CD4-positive, alpha-beta T cell (primary cell): ENCODE measurements at regions not wholly inside any gene's neighbourhood (a gene's known extent, or its start where the extent isn't known, plus 50 kb on each side); places are given as distances from the start of the nearest gene placed in this dataset.

Source experiments
- ATAC-seq: fragments of 200-7000 bp; cut with Tn5 transposase; one replicate; pipeline ENCODE4 v1.10.0; 2022; ENCODE audit warnings: mild to moderate bottlenecking; ENCODE audit not compliant: poor library complexity
- CTCF ChIA-PET: fragments of 350-600 bp; sonication (Branson Sonifier 250); formaldehyde crosslinking; loops from one replicate; lab custom pipeline; 2021; ENCODE audit warnings: antibody characterized with exemption, inconsistent platforms; lab: Charles Lee
- POLR2A ChIA-PET: fragments of 350-600 bp; sonication (Branson Sonifier 250); formaldehyde crosslinking; loops from one replicate; lab custom pipeline; 2021; ENCODE audit warnings: antibody characterized with exemption, inconsistent platforms; lab: Charles Lee
- DNase-seq, 14 experiments: peaks; one replicate each; pipeline ENCODE4 v3.0.0-alpha.2; 2013 to 2020; ENCODE audit warnings: mixed read lengths in 2 of 14
- H3K27ac ChIP-seq, 2 donors: one replicate each; pipeline versions ENCODE4 v1.5.1 to v1.7.0; 2013; ENCODE audit warnings: low read length in 2 of 2, low read depth in 1 of 2, mild to moderate bottlenecking in 1 of 2
- H3K27me3 ChIP-seq, 2 experiments: 1 replicate in 1 of 2; 2 replicates in 1 of 2; pipeline versions ENCODE4 v1.6.1 to v1.7.0; 2013; ENCODE audit warnings: low read length in 2 of 2, control low read depth in 1 of 2, mild to moderate bottlenecking in 1 of 2, moderate library complexity in 1 of 2; ENCODE audit not compliant: insufficient read depth in 2 of 2, control insufficient read depth in 1 of 2
- H3K36me3 ChIP-seq: one replicate; pipeline ENCODE4 v1.6.1; 2013; ENCODE audit warnings: low read length, control low read depth; ENCODE audit not compliant: insufficient read depth
- H3K4me1 ChIP-seq: one replicate; pipeline ENCODE4 v1.6.1; 2013; ENCODE audit warnings: low read length, control low read depth; ENCODE audit not compliant: insufficient read depth
- H3K4me3 ChIP-seq: one replicate; pipeline ENCODE4 v1.5.1; 2013; ENCODE audit warnings: mild to moderate bottlenecking, low read length, moderate library complexity
- H3K9me3 ChIP-seq, 2 experiments: 1 replicate in 1 of 2; 2 replicates in 1 of 2; pipeline versions ENCODE4 v1.6.1 to v1.7.0; 2013; ENCODE audit warnings: low read length in 2 of 2, mild to moderate bottlenecking in 2 of 2, control low read depth in 1 of 2, moderate library complexity in 1 of 2; ENCODE audit not compliant: control insufficient read depth in 1 of 2, insufficient read depth in 1 of 2
- H3K27ac Mint-ChIP-seq: one replicate; pipeline ENCODE4 v1.8.0; 2020; ENCODE audit warnings: mixed read lengths
- H3K27me3 Mint-ChIP-seq: one replicate; pipeline ENCODE4 v1.8.0; 2021; ENCODE audit warnings: mixed read lengths
- H3K36me3 Mint-ChIP-seq: one replicate; pipeline ENCODE4 v1.8.0; 2021; ENCODE audit warnings: low read depth, mixed read lengths
- H3K4me1 Mint-ChIP-seq: one replicate; pipeline ENCODE4 v1.8.0; 2021; ENCODE audit warnings: low read depth, mixed read lengths
- H3K4me3 Mint-ChIP-seq: one replicate; pipeline ENCODE4 v1.8.0; 2020; ENCODE audit warnings: mild to moderate bottlenecking, mixed read lengths
- H3K9me3 Mint-ChIP-seq: one replicate; pipeline ENCODE4 v1.8.0; 2020; ENCODE audit warnings: mixed read lengths
- CTCF ChIP-seq: fragments of 200-600 bp; IDR thresholded peaks from one replicate; pipeline ENCODE4 v1.8.0; 2022; ENCODE audit warnings: antibody characterized with exemption, mild to moderate bottlenecking
- intact Hi-C, 2 experiments: fragments of 100-400 bp; cut with DNase I in 1 of 2; cut with micrococcal nuclease in 1 of 2; formaldehyde crosslinking; loops; one replicate each; pipeline versions ENCODE4 v1.15.1 to v1.9.0; 2023 to 2025; cut with DNase I, micrococcal nuclease

- no peak overlapping the region for H3K4me3 ChIP-seq
- H3K9me3 Mint-ChIP-seq = no peaks in the 10 kb centered on the region
- no peaks in the 10 kb centered on the region for H3K9me3 ChIP-seq
- ChIA-PET POLR2A (interaction anchor here (0.7 kb wide), 1 partner anchor 20 kb away, joined by 3 read pairs; no protein-coding TSS in a partner anchor), CTCF (no interaction called here)
- no peak overlapping the region for H3K27ac ChIP-seq
- no peaks in the 10 kb centered on the region for H3K4me1 ChIP-seq
- intact Hi-C loops = no loop called here
- H3K27me3 ChIP-seq = no peaks in the 10 kb centered on the region
- no peak for TF ChIP-seq CTCF
- no peaks in the 10 kb centered on the region for H3K27me3 Mint-ChIP-seq
- ATAC-seq = no peak
- no peak for DNase-seq
- H3K36me3 Mint-ChIP-seq = no peaks in the 10 kb centered on the region
- H3K36me3 ChIP-seq = no peaks in the 10 kb centered on the region
- no peak overlapping the region for H3K4me3 Mint-ChIP-seq
- no peaks in the 10 kb centered on the region for H3K4me1 Mint-ChIP-seq
- H3K27ac Mint-ChIP-seq = no peak overlapping the region
Measured at GRCh38 chr5:63135291-63135690, 556.7 kb downstream of the LRRC70 start.

- H3K4me1 ChIP-seq = no peaks in the 10 kb centered on the region
- Mint-ChIP-seq H3K36me3 (no peaks in the 10 kb centered on the region), H3K4me3 (no peak overlapping the region), H3K27ac (no peak overlapping the region), H3K9me3 (no peaks in the 10 kb centered on the region), H3K4me1 (no peaks in the 10 kb centered on the region), H3K27me3 (no peaks in the 10 kb centered on the region)
- H3K27ac ChIP-seq = no peak overlapping the region
- CTCF ChIA-PET = no interaction called here
- no peak for DNase-seq
- ATAC-seq = no peak
- H3K9me3 ChIP-seq = no peaks in the 10 kb centered on the region
- POLR2A ChIA-PET = no interaction called here
- H3K4me3 ChIP-seq = no peak overlapping the region
- no peaks in the 10 kb centered on the region for H3K36me3 ChIP-seq
- intact Hi-C loops = no loop called here
- no peak for TF ChIP-seq CTCF
- H3K27me3 ChIP-seq = no peaks in the 10 kb centered on the region
Measured at GRCh38 chr5:63131626-63132285, 553.1 kb downstream of the LRRC70 start.

- Mint-ChIP-seq H3K27ac (no peak overlapping the region), H3K4me1 (no peaks in the 10 kb centered on the region), H3K9me3 (no peaks in the 10 kb centered on the region), H3K4me3 (no peak overlapping the region), H3K36me3 (no peaks in the 10 kb centered on the region), H3K27me3 (no peaks in the 10 kb centered on the region)
- H3K4me1 ChIP-seq = no peaks in the 10 kb centered on the region
- intact Hi-C loops = no loop called here
- TF ChIP-seq CTCF = no peak
- no peaks in the 10 kb centered on the region for H3K27me3 ChIP-seq
- ATAC-seq = no peak
- no peaks in the 10 kb centered on the region for H3K36me3 ChIP-seq
- no peak for DNase-seq
- POLR2A ChIA-PET = no interaction called here
- H3K27ac ChIP-seq = no peak overlapping the region
- H3K4me3 ChIP-seq = no peak overlapping the region
- CTCF ChIA-PET = no interaction called here
- no peaks in the 10 kb centered on the region for H3K9me3 ChIP-seq
Measured at GRCh38 chr5:63128761-63129160, 550.1 kb downstream of the LRRC70 start.
